Stimulated activated CD8-positive, alpha-beta memory T cell treated with anti-CD3 and anti-CD28 coated beads, Interleukin-2, amount 100 ng/mL, for 1 hour (primary cell): ENCODE measurements at regions not wholly inside any gene's neighbourhood (a gene's known extent, or its start where the extent isn't known, plus 50 kb on each side); places are given as distances from the start of the nearest gene placed in this dataset.

Source experiments
- DNase-seq, 2 donors: peaks; one replicate each; pipeline ENCODE4 v3.0.0-alpha.2; 2020; ENCODE audit warnings: low read depth in 2 of 2

DNA sequence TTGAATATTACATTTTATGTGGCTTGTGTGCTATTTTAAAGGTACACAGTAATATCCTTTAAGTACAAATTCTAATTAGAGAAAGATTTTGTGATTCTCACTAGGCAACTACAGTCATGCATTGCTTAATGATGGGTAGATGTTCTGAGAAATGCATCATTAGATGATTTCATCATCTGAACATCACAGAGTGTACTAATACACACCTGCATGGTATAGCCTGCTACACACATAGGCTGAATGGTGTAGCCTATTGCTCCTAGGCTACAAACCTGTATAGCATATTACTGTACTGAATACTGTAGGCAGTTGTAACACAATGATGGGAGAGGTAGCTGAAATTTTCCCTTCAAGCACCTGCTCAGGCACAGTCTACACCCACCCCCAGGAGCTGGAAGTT lies 217.4 kb upstream of the EOMES start:
- DNase-seq: no peak

GRCh38 chr3:27939940-27940339 lies 217.8 kb upstream of the EOMES start:
- DNase-seq: no peak

GRCh38 chr3:27943106-27943505 lies 221.0 kb upstream of the EOMES start:
- no peak for DNase-seq

DNA sequence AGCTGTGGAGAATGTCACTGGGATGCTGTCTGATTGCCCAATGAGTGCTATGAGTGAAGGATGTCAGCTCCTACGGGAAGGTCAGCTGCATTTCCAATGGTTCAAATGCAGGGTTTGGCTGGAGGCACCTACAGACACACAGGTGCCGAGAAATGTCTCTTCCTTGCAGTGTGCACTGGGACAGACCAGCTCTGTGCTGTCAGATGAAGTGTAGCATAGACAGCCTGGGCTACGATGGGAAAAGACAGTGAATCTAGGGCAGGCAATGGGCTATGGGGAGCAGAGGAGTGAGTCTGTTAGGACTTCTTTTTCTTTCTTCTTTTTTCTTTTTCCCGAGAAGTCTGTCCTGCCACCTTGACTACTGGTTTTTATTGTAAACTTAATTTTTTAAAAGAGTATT lies 223.1 kb upstream of the EOMES start:
- DNase-seq: no peak

GRCh38 chr3:27960133-27960532 lies 238.0 kb upstream of the EOMES start:
- DNase-seq: no peak

DNA sequence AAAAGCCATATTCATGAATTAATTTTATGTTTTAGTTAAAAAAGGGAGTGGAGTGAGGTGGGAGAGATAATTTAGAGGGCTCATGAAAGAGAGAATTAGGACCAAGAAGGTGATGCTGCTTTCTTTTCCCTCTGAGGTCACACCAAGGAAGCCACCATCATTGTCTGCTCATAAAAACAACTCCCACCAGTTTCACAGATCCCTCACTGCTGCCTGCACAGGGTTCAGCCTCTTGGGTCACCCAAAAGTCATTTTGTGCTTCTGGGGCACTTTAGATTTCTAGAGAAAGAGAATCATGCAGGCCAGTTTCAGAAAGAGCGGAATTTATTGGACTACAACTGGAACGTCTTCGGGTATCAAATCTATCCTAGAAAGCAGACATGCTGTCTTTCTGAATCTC lies 241.4 kb upstream of the EOMES start:
- DNase-seq: no peak

GRCh38 chr3:27971600-27971999 lies 249.5 kb upstream of the EOMES start:
- no peak for DNase-seq

DNA sequence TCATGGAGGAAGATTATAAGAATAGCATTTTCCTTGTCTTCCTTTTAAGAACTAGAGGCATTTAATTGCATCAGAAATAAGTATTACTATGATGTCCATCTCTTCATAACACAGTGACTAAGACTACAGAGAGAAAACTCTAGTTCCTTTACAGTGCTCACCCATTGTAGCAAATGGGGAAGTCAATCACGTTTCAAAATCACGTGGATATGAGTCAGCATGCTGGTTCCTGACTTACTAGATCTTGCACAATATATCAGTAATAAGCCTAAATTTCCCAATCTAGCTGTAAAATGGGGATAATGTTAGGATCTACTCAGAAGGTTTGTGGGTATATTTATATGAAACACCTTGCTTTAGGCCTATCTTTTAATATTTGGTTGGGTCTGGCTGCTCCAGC lies 254.8 kb upstream of the EOMES start:
- no peak for DNase-seq

DNA sequence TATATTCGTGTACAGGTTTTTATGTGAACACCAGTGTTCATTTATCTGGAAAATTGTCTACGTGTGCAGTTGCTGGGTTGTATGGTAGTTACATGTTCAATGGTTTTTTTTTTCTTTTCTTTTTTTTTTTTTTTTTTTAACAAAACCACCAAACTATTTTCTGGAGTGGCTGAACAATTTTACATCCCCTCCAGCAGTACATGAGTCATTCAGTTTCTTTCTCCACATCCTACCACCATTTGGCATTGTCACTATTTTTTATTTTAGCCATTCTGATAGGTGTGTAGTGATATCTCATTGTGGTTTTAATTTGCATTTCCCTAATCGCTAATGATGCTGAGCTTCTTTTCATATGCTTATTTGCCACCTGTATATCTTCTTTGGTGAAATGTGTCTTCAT lies 256.3 kb upstream of the EOMES start:
- no peak for DNase-seq

- no peak for DNase-seq
Observed at GRCh38 chr3:27985369-27986035, 255.9 kb upstream of the CMC1 start.

DNA sequence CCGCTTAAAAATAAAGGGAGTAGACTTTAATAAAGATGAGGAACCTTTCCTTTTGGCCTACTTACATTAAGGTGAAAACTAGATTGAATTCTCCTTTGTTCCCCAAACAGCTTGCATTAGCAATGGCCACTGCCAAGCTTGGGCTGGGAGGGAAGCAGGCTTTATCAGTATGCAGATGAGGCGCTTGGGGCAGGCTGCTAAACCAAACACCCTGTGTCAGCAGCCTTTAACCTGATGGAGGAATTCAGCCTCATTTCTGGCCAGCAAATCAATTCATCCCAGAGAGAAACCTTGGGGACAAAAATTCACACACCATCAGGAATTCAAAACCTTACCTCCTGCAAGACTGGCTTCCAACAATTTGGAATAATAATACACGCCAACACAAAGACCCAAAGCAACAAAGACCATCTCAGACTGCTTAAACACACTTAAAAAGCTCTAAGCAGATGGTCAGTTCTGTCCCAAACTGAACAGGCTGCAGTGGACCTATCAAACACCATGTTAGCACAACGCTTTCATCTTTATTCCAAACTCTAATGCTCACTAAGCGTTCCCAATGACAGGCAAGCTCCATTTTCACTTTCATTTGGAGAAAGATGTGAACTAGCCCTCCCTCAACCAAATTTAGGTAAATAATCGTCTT lies 255.1 kb upstream of the CMC1 start:
- no peak for DNase-seq

GRCh38 chr3:27990324-27990723 lies 251.1 kb upstream of the CMC1 start:
- no peak for DNase-seq

DNA sequence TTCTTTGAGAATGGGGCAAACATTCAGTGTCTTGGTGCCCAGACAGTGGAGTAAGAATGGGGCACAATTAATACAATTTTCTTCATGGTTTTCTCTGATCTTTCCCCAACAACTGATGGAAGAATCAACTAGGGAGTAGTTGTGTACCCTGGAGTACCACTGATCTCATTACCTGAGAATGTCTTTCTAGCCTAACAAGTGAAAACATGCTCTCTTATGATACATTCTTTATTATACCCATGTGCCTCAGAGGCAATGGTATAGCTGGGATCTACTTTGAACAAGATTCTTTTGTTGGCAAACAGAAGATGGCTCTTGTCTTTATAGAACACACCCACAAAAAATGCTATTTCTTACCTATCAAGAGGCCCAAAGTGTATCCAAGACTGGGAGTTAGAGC lies 250.6 kb upstream of the CMC1 start:
- no peak for DNase-seq

DNA sequence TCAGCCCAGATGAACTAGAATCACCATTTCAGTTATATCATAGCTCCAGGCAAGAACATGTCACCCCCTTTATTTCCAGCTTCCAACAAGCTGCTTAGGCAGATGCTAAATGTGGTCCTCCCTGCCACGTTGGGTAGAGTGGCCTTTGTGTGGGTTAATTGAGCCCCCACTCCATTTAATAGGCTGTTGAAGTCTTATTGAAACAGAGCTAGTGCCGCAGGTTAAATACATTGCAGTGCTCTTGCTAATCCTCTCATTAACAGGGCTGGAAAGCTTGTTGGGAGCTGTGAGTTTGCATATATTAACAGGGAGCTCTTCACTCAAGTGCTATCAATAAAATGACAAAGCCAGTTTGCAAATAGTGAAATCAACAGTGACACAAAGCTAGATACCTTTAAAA lies 248.4 kb upstream of the CMC1 start:
- no peak for DNase-seq

GRCh38 chr3:28000608-28001007 lies 240.8 kb upstream of the CMC1 start:
- DNase-seq: no peak

DNA sequence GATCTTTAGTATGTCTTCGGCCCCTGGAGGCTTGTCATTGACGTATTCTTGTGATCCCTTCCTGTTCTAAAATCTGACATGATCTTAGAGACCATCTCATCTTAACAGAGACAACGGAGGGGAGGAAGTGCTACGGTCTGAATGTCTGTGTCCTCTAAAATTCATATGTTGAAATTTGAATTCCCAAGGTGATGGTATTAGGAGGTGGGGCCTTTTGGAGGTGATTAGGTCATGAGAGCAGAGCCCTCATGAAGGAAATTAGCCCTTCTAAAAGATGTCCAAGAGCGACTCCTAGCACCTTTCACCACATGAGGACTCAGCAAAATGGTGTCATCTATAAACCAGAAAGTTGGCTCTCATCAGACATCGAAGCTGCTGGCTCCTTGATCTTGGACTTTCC lies 233.2 kb upstream of the CMC1 start:
- no peak for DNase-seq

DNA sequence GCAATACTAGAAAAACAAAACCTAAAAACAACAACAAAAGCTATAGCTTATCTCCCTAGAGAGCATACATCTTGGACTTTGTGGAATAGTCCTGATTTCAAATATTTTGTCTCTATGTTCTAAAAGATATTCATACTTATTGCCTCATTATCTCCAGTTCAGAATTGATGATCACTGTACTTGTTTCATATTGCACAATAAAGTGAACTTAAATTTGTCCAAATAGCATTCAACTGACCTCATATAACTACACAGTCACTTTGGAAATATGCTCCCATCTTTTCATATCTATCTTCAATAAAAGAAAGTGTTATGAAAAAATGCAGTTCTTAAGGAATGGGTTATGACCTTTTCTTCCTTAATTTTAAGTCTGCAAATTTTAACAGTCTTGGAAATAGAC lies 228.6 kb upstream of the CMC1 start:
- DNase-seq: no peak

DNA sequence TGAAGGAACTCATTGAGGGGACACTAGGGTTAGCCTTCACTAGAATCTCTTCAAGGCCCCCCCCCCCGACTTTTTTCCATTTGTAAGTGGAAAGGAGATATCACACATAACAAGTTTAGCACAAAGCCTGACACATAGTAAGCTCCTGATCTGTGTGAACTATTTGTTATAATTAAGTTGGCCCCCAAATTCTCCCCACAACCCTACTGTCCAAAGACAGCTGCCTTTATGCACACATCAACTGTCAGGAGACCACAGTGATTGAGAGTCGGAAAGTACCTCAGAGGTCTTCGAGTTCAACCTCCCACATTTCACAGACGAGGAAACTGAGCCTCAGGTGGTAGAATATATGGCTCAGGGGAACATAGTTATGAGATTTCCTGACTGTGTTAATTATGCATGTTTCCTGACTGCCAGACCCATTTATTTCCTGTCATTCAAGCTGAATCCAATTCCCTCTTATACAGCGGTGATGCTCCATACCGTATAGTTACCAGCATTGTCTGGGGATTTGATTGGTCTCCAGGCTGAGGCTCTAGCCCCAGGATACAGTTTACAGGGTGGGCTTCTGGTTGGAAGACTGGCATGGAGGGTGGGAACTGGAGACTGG lies 227.4 kb upstream of the CMC1 start:
- DNase-seq: no peak

DNA sequence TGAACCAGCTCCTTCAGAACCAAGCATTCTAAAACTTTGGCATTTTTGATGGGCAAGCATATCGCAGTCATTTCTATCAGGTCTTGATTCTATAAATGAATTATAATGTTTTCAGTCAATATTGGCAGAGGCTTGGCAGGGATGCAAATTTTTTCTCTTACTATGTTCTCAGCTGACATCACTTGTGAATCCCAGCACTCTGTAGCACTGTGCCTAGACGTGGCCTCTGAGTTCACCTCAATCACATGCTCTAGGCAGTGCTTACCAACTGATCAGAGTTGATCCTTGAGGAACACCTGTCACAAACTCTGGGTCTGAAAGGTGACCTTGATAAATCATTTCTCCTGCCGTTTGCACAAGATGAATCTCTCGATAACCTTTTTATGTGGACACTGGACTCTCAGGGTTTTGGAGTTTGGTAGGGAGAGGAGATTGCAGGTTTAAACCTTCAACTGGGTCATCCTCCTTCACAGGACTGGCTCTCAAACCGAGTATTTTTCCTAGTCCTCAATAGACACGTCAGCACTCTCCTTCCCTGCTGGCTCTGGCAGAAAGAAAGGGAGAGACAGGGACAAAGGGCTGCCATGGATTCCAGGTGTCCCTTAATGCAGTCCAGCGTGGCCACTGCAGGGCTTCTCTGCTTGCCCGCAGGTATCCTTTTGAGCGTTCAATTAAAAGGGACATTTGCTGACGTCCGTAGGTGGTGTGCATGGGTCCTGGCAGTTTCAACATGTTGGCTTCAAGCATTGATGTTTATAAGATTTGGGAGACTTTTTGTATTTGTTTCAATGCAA lies 222.3 kb upstream of the CMC1 start:
- no peak for DNase-seq

- DNase-seq: no peak
Observed at GRCh38 chr3:28019740-28020139, 221.7 kb upstream of the CMC1 start.

GRCh38 chr3:28022916-28023315 lies 218.5 kb upstream of the CMC1 start:
- DNase-seq: no peak

DNA sequence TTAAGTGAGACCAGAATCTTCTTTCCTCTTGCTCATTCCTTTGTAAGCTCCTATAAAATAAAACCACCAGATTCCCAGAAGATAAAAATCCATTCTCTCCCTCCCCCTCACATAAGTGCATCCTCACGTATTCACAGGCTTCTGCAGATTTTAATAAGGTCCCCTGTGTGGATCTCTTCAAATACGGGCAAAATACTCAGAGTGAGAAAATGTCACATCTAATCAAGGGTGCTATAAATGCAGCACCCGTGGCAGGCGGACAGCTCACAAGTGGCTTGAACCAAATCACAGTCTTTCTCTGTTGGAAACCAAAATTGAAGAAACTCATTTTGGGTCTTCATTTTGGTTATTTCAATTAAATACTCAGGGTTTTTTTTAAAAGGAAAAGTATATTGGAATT lies 212.9 kb upstream of the CMC1 start:
- DNase-seq: no peak
